ENCODE measurements at regions not wholly inside any gene's neighbourhood (a gene's known extent, or its start where the extent isn't known, plus 50 kb on each side); places are given as distances from the start of the nearest gene placed in this dataset.

DNA sequence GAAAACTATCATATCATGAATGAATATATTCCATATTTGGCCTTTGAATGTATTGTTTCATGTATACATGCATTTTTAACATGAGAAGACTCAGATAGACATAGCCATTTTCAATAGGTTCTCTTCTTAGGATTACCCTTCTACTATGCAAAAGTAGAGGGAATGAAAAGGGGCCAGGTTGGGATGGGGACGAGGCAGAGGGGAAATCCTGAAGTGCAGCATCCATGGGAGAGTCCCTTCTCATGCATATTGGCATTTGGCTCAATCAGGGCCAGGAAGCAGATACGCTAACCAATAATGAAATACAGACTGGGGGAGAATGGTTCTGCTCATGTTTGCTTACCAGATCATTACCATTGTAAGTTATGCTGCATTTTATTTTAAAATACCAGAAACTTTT, 475.8 kb downstream of the STK39 start:
- no peak overlapping the region for H3K4me3 ChIP-seq (ENCODE audit: low read depth, low read length)
- TF ChIP-seq CTCF (IDR thresholded peaks at IDR 0.05; ENCODE audit: low read depth, low read length, missing control alignments) = no peak
- DNase-seq (ENCODE audit: low read depth) = no peak

- no peak for DNase-seq (ENCODE audit: low read depth)
- TF ChIP-seq CTCF (IDR thresholded peaks at IDR 0.05; ENCODE audit: low read depth, low read length, missing control alignments) = no peak
- no peak overlapping the region for H3K4me3 ChIP-seq (ENCODE audit: low read depth, low read length)
Observed at GRCh38 chr2:167769020-167769419, 478.4 kb downstream of the STK39 start.

DNA sequence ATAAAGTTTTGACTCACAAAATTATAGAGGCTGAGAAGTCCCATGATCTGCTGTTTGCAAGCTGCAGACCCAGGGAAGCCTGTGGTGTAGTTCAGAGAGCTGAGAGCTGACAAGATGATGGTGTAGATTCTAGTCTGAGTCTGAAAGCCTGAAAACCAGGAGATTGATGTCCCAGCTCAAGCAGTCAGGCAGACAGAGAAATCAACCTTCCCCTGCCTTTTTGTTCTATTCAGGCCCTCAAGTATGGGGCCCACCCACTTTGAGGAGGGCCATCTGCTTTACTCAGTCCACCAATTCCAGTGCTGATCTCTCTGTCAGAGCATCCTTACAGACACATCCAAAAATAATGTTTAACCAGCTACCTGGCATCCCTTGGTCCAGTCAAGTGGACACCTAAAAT, 479.6 kb downstream of the STK39 start:
- no peak for TF ChIP-seq CTCF (IDR thresholded peaks at IDR 0.05; ENCODE audit: low read depth, low read length, missing control alignments)
- no peak for DNase-seq (ENCODE audit: low read depth)
- no peak overlapping the region for H3K4me3 ChIP-seq (ENCODE audit: low read depth, low read length)

GRCh38 chr2:167764772-167765341, 482.5 kb downstream of the STK39 start:
- no peak overlapping the region for H3K4me3 ChIP-seq (ENCODE audit: low read depth, low read length)
- no peak for TF ChIP-seq CTCF (IDR thresholded peaks at IDR 0.05; ENCODE audit: low read depth, low read length, missing control alignments)
- DNase-seq (ENCODE audit: low read depth) = no peak

GRCh38 chr2:167761465-167762136, 485.8 kb downstream of the STK39 start:
- no peak for TF ChIP-seq CTCF (IDR thresholded peaks at IDR 0.05; ENCODE audit: low read depth, low read length, missing control alignments)
- DNase-seq (ENCODE audit: low read depth) = no peak
- H3K4me3 ChIP-seq (ENCODE audit: low read depth, low read length) = no peak overlapping the region

- no peak for TF ChIP-seq CTCF (IDR thresholded peaks at IDR 0.05; ENCODE audit: low read depth, low read length, missing control alignments)
- no peak overlapping the region for H3K4me3 ChIP-seq (ENCODE audit: low read depth, low read length)
- DNase-seq (ENCODE audit: low read depth) = no peak
Observed at GRCh38 chr2:167759531-167759930, 487.9 kb downstream of the STK39 start.

GRCh38 chr2:167758292-167758691, 489.1 kb downstream of the STK39 start:
- DNase-seq (ENCODE audit: low read depth) = no peak
- no peak for TF ChIP-seq CTCF (IDR thresholded peaks at IDR 0.05; ENCODE audit: low read depth, low read length, missing control alignments)
- no peak overlapping the region for H3K4me3 ChIP-seq (ENCODE audit: low read depth, low read length)

Measured in GM12864 (cell line).